ENCODE measurements at regions not wholly inside any gene's neighbourhood (a gene's known extent, or its start where the extent isn't known, plus 50 kb on each side); places are given as distances from the start of the nearest gene placed in this dataset.

DNA sequence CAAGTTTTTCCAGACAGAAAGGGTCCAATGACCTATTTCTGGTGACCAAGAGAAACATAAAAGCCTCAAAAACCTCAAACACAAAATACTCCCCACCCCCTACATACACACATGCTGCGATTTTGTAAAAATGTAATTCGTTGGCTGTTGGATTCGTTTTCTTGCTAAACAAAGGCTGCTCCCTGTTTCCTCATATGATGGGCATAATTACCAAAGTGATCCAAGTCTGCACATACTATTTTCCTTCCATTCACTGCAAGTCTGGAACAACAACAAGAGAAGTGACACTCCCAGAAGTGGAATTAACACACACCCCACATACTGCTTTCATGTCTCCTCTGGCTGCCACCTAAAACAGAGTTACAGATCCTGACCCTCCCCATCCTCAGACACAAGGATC lies 131.9 kb downstream of the RAP2A start:
- no peaks in the 10 kb centered on the region for H3K27me3 ChIP-seq
- peaks cover 22% of the 10 kb centered on the region for H3K4me1 ChIP-seq
- intact Hi-C loops (cut with DNase I) = no loop called here

DNA sequence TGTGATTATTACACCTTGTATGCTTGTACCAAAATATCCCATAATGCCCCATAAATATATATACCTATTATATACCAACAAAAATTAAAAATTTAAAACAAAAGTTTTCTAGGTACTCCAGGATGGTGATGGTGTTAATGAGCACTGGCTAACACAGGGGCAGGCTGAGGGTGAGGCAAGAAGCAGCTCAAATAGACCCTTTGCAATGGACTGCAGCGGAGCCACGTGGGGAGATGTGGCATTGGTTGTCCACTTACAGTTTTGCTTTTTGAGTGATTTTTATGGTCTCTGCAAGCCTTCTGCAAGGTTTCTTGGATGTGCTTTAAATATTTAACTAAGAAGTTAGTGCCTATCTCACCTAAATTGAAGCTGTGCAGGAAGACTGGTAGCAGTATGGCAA lies 132.9 kb downstream of the RAP2A start:
- no peak for TF ChIP-seq POLR2AphosphoS5 (IDR thresholded peaks at IDR 0.05; ENCODE audit: insufficient read depth in 1 of 2, low read depth in 1 of 2)
- TF ChIP-seq, protein P1, sequence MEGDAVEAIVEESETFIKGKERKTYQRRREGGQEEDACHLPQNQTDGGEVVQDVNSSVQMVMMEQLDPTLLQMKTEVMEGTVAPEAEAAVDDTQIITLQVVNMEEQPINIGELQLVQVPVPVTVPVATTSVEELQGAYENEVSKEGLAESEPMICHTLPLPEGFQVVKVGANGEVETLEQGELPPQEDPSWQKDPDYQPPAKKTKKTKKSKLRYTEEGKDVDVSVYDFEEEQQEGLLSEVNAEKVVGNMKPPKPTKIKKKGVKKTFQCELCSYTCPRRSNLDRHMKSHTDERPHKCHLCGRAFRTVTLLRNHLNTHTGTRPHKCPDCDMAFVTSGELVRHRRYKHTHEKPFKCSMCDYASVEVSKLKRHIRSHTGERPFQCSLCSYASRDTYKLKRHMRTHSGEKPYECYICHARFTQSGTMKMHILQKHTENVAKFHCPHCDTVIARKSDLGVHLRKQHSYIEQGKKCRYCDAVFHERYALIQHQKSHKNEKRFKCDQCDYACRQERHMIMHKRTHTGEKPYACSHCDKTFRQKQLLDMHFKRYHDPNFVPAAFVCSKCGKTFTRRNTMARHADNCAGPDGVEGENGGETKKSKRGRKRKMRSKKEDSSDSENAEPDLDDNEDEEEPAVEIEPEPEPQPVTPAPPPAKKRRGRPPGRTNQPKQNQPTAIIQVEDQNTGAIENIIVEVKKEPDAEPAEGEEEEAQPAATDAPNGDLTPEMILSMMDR (IDR thresholded peaks at IDR 0.05) = no peak
- TF ChIP-seq POLR2A (IDR thresholded peaks at IDR 0.05) = no peak
- peaks cover 22% of the 10 kb centered on the region for H3K4me1 ChIP-seq
- H3K27me3 ChIP-seq = no peaks in the 10 kb centered on the region
- no peak for DNase-seq (ENCODE audit: extremely low spot score in 2 of 2)
- H3K4me3 ChIP-seq = no peak overlapping the region
- intact Hi-C loops (cut with DNase I) = no loop called here
- no peaks in the 10 kb centered on the region for H3K9me3 ChIP-seq
- H3K36me3 ChIP-seq = no peaks in the 10 kb centered on the region
- H3K27ac ChIP-seq = no peak overlapping the region

More for the DNA sequence above, 131.9 kb downstream of the RAP2A start:
- Histone ChIP-seq H3K36me3 (no peaks in the 10 kb centered on the region), H3K9me3 (no peaks in the 10 kb centered on the region), H3K27ac (no peak overlapping the region), H3K4me3 (no peak overlapping the region)
- no peak for DNase-seq (ENCODE audit: extremely low spot score in 2 of 2)
- no peak for TF ChIP-seq POLR2AphosphoS5 (IDR thresholded peaks at IDR 0.05; ENCODE audit: insufficient read depth in 1 of 2, low read depth in 1 of 2)
- TF ChIP-seq, protein P1 (IDR thresholded peaks at IDR 0.05) = no peak
- no peak for TF ChIP-seq POLR2A (IDR thresholded peaks at IDR 0.05)

DNA sequence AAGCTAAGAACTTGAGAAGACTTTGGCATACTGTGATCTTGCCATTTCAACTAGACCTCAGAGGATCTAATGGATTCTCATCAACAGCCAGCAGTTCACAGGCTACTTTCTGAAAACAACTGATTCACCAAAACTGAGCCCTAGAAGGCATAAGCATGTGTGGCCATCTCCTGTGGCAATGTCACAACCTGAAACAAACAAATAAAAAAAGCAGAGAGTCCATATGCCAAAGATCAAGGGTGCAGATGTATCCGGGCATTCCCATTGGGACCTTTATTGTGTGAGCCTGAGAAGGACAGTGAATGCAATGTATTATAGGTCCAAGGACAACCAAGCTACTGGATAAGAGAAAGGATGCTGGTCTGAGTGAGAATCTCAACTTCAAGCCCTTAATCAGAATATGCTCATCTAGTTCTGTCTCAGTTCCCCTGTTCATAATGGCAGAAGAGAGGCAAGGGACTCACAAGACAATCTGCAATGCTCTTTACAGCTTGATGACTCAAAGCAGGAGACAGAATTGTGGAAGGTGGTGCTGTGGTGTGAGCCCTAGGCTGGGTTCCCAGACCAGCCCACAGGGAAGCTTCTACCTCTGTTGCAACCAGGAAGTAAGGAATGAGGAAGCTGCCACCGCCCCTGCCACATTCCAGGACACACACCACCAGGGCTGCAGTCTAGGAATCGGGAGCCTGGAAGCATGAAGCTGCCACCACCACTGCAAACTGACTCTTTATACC lies 133.7 kb downstream of the RAP2A start:
- no peaks in the 10 kb centered on the region for H3K36me3 ChIP-seq
- DNase-seq (ENCODE audit: extremely low spot score in 2 of 2) = no peak
- no peak overlapping the region for H3K4me3 ChIP-seq
- intact Hi-C loops (cut with DNase I) = no loop called here
- peaks cover 22% of the 10 kb centered on the region for H3K4me1 ChIP-seq
- H3K9me3 ChIP-seq = no peaks in the 10 kb centered on the region
- no peak overlapping the region for H3K27ac ChIP-seq
- H3K27me3 ChIP-seq = no peaks in the 10 kb centered on the region
- TF ChIP-seq, protein P1 (IDR thresholded peaks at IDR 0.05) = no peak
- TF ChIP-seq POLR2AphosphoS5 (IDR thresholded peaks at IDR 0.05; ENCODE audit: insufficient read depth in 1 of 2, low read depth in 1 of 2) = no peak
- TF ChIP-seq POLR2A (IDR thresholded peaks at IDR 0.05) = no peak

DNA sequence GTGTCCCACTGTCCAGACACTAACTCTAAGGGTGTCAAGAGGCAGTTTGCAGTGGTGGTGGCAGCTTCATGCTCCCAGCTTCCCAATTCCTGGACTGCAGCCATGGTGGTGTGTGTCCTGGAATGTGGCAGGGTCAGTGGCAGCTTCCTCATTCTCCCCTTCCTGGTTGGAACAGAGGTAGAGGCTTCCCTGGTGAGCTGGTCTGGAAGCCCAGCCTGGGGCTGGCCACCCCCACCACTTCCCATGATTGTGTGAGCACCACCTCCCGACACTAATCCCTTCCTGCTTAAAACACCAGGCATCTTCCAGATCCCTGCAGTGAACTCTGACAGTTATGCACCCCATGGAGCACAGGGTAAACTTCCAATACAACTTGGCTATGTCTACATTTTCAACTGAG lies 134.9 kb downstream of the RAP2A start:
- Histone ChIP-seq H3K36me3 (no peaks in the 10 kb centered on the region), H3K4me1 (peaks cover 22% of the 10 kb centered on the region), H3K9me3 (no peaks in the 10 kb centered on the region), H3K27ac (no peak overlapping the region), H3K4me3 (no peak overlapping the region), H3K27me3 (no peaks in the 10 kb centered on the region)
- intact Hi-C loops (cut with DNase I) = no loop called here
- no peak for DNase-seq (ENCODE audit: extremely low spot score in 2 of 2)
- TF ChIP-seq, protein P1 (IDR thresholded peaks at IDR 0.05) = no peak
- no peak for TF ChIP-seq POLR2AphosphoS5 (IDR thresholded peaks at IDR 0.05; ENCODE audit: insufficient read depth in 1 of 2, low read depth in 1 of 2)
- TF ChIP-seq POLR2A (IDR thresholded peaks at IDR 0.05) = no peak

DNA sequence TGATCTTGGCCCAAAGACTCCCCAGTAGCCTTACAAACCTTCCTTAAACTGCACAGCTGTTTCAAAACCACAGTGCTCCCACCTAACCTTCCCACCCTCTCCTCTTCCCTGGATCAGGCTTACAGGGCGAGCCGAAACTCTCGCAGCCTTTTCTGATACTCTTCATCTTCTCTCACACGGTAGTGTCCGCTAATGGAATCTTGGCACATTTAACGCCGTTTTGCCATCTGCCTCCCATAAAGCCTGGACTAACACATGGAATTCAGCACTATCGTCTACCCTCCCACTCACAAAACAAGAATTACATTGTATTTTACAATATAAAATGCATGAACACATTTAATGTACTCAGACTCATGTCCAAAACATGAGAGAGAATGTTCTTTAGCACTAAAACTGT lies 135.9 kb downstream of the RAP2A start:
- Histone ChIP-seq H3K36me3 (no peaks in the 10 kb centered on the region), H3K4me1 (peaks cover 22% of the 10 kb centered on the region), H3K4me3 (peak overlapping the region in 1 of 2 donors; percentile 1), H3K27me3 (no peaks in the 10 kb centered on the region), H3K9me3 (no peaks in the 10 kb centered on the region), H3K27ac (peak overlapping the region; percentile 39)
- DNase-seq (ENCODE audit: extremely low spot score in 2 of 2) = no peak
- TF ChIP-seq, protein P1 (IDR thresholded peaks at IDR 0.05) = no peak
- TF ChIP-seq POLR2AphosphoS5 (IDR thresholded peaks at IDR 0.05; ENCODE audit: insufficient read depth in 1 of 2, low read depth in 1 of 2) = no peak
- no peak for TF ChIP-seq POLR2A (IDR thresholded peaks at IDR 0.05)
- intact Hi-C loops (cut with DNase I) = no loop called here

Measured in vagina (tissue), 2 donors.